Stimulated activated CD8-positive, alpha-beta memory T cell treated with anti-CD3 and anti-CD28 coated beads, Interleukin-15, amount 100 ng/mL, for 48 hours (primary cell): ENCODE measurements at regions not wholly inside any gene's neighbourhood (a gene's known extent, or its start where the extent isn't known, plus 50 kb on each side); places are given as distances from the start of the nearest gene placed in this dataset.

Experiments
- DNase-seq, 2 donors: peaks; one replicate each; pipeline ENCODE4 v3.0.0-alpha.2; 2020; ENCODE audit warnings: low read depth in 2 of 2

DNA sequence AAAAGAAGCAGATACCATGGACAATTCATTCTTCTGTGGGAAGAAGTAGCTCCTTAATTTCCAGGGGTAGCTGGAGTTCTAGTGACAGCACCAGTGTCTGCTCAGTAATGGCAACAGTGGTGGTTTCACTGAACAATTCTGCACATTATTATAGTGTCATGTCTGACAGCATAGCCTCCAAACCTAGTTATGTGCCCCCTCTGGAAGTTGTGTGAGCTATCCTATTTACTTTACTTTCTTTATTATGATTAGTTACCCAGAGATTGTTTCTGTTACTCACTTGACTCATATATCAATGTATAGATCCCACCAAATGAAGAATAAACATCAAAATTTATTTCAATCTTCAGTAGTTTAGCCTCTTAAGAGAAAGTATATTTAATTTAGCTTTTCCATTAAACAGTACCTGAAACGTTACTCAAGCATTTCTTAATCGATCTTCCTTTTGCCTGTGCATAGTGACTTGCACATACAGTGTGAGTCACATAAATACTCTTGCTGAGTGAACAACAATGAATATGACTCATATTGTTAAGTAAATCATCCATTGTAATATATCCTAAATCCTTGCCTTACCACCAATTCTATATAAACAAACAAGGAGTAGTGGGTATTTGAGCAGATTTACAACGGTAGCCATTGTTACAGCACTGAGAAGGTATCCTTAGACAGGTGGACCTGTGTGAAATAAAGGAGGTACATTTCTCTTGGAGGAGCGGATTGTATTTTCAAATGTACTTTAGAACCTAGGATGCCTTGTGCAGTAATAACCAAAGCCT, 534.7 kb downstream of the ANKRD50 start:
- DNase-seq: no peak

DNA sequence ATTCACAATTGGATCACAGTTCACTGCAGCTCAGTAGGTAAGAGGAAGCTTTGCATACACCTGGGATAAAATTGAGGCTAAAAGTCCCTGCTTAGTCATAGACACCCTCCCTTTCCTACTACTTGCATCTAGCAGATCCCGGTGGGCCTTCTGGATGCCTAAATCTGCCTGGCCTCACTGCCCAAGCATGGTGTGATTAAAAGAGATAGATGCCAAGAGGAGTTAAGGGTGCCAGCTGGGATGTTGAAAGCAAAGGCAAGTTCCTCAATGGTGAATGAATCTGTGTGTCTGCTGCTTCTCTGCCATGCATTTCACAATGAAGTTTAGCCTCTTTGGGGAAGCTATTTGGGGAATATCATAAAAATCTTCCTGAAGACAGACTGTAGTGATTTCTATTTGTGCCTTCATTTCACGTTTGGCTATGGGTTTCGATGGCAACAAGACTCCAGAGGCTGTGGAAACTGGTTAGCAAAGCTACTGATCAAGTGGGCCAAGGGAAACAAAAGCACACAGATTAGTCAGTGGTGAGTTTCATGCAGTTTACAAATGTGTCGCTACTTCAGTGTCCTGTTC, 534.0 kb downstream of the ANKRD50 start:
- no peak for DNase-seq

DNA sequence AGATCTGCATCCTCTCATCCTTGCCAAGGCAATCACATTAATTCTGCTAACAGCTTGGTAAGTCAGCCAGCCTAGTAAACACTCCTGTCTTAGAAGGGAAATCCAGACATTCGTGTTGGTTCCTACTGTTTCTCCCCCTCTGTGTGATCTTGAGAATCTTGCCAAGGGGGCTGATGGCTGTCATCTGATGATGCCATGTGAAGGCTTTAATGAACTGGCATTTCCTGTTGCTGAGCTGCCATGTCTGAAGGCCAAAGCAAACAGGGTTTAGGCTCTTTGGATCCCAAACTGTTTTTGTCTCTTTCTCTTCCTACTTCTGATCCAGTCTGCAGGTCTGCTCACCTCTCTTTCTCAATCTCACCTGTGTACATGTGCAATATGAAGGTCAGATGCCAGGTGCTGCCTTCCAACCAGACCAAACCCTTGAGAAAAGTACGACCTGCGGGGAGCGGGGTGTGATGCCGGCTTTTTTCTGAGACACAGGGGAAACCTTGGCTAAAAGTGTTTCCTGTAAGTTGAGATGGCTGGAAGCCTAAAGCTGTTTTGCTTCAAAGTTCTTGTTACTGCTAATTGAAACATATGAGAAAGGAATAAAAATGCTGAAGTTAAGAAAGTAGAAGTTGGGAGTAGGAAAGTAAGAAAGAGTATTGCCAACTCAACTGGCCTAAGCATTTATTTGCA, 532.9 kb downstream of the ANKRD50 start:
- DNase-seq: no peak

DNA sequence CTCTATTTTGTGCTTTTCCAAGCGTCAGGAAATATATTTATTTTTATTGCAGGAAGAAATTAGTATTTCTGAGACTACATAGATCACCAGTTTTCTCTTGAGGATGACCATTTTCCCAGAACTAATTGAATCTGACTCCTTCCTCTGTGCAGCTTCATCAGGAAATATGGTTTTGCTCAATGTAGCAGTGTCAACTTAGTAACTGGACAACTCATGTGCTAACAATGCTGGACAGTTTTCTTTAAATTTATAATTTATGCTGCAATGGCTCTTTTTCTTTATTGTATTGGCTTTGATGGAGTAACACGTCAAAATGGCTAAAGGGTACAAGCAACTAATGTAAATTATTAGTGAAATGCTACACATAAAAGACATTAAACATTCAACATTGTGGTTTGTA, 531.5 kb downstream of the ANKRD50 start:
- DNase-seq: no peak

DNA sequence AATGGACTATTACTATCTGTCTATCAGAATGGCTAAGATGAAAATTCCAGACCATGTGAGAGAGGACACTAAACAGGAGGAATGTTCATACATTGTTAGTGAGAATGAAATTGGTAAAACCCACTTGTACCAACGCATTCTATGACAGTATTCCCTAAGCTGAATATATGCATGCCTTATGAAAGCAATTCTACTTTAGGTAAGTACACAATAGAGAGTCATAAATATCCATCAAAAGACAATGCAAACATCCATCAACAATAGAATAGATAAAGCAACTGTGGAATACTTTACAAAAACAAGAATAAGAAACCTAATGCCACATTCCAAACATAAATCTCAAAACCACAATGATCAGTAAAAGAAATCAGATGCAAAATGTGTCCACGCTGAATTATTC, 529.3 kb downstream of the ANKRD50 start:
- no peak for DNase-seq

DNA sequence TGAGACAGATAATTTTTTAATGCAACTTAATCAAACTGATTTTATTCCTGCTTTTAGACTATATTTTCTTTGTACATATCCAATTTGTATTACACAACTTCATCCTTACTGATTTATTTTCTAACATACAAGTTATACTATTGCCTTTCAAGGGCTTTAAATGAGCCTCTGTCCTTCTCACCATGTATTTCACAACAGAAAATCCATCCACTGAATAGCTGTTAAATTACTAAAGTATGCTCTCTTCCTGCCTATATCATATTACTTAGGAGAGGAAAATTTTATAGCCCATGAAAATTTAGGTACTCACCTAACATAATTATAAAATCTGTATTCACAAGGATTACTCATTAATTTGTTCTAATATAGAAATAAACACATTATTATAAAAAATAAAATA, 528.6 kb downstream of the ANKRD50 start:
- DNase-seq: no peak

DNA sequence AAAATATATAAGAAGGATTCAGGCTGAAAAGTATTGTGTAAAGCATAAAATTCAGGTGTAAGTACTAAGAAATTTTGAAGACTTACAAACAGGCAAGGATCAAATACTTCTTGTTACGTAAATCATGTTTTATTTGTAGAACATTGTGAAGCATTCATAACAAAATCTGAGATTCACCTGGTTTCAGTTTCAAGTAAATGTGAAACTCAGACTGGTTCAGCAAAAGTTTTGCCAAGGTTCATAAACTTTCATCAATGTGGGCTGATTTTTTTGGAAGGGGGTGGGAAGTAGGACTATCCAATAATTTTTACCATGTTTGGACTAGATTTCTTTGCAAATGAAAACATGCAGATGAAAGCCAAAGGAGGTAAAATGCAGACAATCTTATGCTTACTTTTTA, 527.7 kb downstream of the ANKRD50 start:
- no peak for DNase-seq

DNA sequence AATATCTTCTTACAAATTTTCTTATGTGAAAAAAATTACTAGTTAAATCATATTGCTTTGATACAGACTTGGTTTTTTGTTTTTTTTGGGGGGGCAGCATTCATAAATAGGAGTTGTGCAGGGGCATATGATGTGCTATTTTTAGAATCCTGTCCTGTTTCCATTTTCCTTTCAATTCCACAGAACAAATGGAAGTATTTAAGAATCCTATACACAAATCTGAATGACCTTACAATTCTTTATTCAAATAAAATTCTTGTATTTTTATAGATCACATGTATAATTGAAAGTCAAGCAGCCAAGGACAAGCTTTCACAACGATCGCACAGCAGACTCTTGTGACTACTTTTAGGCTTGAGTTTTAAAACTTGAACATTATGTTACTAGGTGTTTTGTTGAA, 523.9 kb downstream of the ANKRD50 start:
- no peak for DNase-seq

DNA sequence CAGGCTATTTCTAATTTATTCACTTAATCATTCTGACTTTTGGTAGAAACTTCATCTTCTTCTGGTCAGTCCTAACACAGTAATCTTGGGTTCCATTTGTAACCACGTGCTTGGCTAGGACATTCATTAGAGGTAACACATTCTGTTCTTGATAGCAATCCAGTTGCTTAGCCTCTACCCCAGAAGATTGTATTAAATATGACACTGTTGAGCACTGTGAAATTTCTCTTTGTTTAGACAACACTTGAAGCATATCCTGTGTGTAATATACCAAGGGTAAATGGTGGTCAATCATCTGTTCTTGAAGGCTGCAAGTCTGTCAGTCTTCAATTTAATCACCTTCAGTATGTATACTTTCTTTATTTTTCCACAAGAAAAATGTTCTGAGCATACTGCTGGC, 523.0 kb downstream of the ANKRD50 start:
- no peak for DNase-seq

DNA sequence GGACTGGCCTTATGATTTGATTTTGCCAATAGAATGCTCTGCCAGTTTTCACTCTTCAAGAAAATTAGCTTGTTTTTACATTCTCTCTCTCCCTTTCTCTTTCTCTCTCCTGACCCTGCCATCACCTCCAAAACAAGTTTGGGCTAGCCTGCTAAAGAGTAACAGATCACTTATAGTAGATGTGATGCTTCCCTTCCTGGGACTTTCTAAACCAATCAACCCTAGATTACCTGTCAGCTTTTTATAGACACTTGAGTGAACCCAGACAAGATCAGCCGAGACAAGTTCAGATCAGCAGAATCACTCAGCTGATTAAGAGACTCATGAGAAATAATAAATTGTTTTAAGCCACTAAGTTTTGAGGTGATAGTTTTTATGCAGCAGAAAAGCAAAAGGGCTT, 521.2 kb downstream of the ANKRD50 start:
- DNase-seq: no peak

DNA sequence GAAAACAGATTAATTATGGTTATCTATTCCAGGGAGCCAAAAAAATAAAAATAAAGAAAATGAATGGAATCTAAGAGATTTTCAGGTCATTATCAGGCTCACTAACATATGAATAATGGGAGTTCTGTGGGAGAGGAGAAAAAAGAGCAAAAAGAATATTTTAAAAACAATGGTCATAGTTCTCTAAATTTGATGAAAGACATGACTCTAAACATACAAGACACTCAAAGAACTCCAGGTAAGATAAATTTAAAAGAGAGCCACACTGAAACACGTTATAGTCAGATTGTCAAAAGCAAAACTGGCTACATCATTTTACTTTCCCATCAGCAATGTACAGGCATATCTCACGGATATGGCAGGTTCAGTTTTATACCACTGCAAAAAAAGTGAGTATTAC, 520.0 kb downstream of the ANKRD50 start:
- no peak for DNase-seq

DNA sequence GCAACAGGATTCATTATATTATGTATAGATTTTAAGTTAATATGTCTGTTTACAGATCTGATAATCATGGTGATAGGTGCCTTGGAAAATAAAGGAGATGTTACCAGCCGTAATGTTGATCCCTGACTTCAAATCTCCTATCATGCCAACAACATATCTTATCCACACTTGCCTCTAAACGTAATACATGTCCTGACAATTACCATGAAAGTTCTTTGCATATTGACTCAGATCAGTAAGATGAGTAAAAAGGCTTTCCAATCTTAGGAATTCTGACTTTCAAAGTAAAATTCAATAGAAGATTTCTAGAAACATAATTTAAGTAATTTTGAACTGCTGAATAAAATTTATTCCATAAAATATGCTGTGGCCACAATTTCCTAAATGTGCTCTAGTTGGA, 513.3 kb downstream of the ANKRD50 start:
- DNase-seq: no peak

DNA sequence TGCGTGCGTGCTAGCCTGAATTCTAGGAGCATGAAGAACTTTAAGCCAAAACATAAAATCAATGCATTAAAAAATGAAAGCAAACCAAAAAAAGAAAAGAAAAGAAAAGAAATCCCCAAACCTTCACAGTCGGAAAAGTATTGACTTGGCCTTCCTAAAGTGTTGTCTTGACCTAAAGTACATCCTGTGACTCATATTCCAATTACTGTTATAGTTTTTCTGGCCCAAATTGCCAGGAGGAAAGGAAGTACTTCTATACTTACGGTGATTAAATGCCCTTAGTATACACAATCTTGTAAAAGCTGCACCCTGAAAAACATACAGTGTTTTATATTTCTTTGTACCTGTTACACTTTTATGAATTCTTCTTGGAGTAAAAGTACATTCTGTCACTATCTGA, 512.8 kb downstream of the ANKRD50 start:
- no peak for DNase-seq

DNA sequence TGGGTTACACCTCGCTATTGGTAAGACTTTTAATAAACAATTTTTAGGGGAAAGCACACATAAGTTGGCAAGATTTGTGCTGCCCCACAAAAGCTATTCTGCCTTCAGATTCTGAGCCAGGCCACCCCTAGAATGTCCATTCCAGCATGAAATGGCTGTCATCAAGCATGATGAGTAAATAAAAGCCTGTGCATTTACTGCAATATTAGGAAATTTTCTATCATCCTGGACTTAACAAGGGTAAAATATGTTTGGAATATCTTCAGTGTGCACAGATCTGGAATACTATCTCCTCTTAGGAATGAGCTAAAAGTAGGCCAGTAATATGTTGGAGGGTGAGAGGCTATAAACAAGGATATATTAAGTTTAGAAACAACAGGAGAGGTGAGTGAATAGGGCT, 510.9 kb downstream of the ANKRD50 start:
- no peak for DNase-seq

DNA sequence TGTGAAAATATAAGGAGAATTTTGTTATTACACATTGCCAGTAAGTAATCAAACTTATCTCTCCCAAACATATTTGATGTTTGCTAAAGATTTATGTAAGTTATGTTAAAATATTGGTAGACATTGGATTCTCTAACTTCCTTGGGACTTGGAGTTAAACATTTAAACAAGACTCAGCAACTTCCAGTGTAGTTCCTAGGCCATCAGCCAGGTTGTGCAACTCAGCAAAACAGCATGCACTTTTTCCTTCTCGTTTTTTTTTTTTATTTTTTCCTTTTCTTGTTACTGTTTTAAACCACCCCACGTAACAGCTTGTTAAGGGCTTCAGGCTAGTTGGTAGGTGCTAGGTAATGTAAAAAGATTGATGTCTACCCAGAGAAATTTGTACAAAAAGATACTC, 510.4 kb downstream of the ANKRD50 start:
- DNase-seq: no peak

DNA sequence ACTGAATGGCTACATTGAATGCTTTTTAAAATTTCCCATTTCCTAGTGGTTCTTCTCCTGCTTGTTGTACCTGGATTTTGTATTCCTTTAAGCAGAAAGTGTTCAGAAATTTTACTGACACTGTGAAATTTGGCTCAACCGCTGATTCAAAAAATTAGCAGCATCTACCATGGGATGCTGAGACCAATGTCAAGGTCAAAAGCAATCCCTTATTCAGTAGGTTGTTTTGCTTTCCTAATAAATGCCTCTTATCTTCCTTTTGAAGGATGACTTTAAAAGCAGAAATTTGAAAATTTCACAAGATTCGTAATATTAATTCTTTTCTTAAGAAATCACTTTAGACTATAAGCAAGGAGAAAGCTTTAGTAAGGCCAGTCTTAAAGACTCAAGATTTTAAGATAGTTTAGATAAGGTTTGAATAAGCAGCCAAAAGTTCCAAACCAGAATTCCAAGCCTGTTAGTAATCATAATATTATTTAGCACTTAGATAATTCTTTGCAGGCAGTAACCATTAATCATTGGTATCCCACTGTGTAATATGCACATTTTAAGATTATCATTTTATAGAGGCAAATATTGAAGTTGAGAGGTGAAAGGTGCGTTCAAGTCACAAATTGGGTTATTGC, 508.8 kb downstream of the ANKRD50 start:
- DNase-seq: no peak

DNA sequence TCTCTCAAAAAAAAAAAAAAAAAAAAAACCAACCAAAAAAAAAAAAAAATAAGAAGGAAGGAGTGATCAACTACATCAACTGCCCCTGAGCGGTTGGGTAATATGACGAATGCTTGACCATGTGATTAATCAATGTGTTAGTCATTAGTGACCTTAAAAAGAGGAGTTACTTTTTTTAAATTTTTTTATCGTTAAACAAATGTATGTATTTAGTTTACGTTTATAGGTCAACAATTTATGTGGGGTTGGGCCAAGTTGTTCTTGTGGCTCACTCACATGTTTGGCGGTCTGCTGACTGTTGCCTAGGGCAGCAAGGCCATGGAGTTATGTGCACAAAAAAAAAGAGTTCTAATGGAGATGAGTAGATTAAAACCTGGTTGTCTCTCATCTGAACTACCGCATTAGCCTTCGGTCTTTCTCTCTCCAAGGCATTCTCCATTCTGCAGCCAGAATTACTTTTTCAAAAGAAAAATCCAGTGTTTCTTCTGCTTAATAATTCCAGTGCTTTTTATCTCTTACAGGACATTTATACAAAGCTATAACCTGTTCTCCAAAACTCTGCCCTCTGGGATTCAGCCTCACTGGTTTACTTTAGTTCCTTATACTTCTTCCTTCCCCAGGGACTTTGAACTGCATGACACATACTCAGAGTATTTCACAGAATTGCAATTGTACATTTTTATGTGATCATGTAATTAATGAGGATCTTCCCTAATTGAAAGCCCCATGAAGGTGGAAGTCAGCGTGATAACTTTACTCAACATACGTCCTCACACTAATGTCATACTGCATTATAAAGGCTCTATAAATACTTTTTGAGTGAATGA, 505.5 kb downstream of the ANKRD50 start:
- DNase-seq: no peak

DNA sequence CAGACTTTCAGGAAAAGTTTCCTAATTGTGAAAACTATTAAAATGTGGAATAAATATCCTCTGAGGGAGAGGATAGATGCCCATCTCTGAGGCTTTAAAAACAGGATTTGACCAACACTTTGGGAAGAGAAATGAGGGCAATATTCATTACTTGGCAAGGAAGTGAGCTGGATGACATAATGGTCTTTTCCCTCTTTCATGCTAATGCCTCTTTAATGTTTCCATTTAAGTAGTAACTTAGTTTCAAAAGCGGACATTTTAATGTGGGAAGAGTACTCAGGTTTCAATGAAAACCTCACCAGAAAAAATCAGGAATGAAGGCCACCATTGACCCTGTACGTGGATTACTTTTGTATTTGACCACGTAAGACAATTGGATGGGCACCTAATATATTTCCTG, 503.3 kb downstream of the ANKRD50 start:
- DNase-seq: no peak

DNA sequence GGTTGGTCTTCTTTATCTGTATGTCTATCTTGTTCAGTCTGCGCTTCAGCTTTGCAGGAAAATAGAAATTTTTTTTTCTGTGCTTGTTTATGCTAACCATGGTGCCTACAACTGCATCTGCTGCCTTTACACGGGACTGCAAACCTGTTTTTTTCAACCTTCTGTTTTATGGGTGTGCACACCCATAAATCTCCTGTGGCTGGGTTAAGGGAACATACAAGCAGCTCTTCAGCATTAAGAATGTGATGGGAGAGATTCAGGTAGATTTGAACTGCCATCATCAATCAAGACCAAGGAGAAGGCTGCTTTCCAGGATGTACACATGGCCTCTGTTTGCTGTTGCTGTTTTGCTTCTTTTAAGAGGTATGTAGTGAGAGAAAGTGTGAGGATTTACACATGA, 502.9 kb downstream of the ANKRD50 start:
- no peak for DNase-seq

DNA sequence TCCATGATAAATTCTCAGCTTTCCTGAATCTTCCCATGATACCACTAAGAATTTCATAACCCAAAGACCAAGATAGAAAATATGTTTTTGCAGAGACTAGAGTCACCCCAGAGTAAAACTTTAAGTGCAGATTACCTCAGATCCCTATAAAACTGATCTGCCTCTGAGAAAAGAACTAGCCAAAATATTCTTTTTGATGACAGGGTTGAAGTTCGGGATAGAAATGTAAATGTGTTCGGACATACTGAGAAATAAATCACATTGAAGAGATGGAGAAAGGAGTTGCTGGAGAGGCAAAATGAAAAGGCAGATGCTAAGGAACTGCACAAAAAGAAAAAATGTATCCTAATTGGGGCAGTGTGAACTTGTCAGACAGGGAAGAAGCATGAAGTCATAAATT, 501.8 kb downstream of the ANKRD50 start:
- DNase-seq: no peak

DNA sequence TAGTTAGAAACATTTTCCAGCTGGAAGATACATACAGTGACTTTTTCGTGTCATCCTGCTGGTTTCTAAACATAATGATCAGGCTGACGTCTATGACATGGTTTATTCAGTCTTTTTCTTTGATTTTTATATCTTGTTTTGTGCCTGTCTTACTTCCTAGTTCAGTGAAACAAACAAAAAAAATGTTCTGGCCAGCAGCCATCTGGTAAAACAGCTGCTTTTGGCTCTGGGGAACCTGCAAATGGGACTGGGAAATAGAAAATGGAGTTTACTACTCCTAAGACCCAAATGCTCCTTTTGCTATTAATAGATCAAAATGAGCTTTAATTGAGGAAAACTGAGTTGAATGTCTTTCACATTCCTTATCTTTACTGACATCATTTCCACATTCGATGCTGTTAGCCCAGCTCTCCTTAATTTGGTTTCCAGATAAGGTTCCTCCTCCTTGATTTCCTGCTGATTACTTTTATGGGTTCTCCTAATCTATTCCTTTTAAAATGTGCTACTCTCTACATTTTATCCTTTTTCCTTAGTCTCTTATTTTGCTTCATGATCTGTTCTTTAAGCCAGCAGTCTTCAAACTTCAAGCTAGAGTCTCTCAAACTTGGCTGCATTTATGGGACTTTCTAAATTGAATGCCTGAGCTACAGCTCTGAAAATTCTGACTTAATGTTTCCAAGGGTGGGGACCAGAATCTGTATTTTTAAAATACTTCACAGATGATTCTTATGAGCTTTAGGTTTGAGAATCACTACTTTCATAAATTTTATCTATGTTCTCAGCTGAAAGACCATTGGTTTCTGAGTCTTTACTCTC, 499.5 kb downstream of the ANKRD50 start:
- DNase-seq: no peak
